Right lobe of liver (tissue), 4 donors: ENCODE measurements at regions not wholly inside any gene's neighbourhood (a gene's known extent, or its start where the extent isn't known, plus 50 kb on each side); places are given as distances from the start of the nearest gene placed in this dataset.

Source experiments
- CTCF ChIP-seq, 4 donors: fragments of 200-600 bp in 3 of 4; fragments of 450-650 bp in 1 of 4; IDR thresholded peaks; one replicate each; pipeline versions ENCODE4 v1.5.1 to v1.8.0; 2016 to 2022; ENCODE audit warnings: antibody characterized with exemption in 4 of 4, mild to moderate bottlenecking in 2 of 4
- POLR2A ChIP-seq: fragments of 450-650 bp; IDR thresholded peaks from one replicate; pipeline ENCODE4 v1.6.1; 2017; ENCODE audit warnings: antibody characterized with exemption, mild to moderate bottlenecking
- donor health status: DM: no; HTN: no; CAD: no.
- donor health status: DM: no; HTN: no; CAD: no.
- donor health status: DM: no; HTN: yes; CAD: no.

- TF ChIP-seq CTCF (IDR thresholded peaks at IDR 0.05), result no peak
- no peak for TF ChIP-seq POLR2A
Observed at GRCh38 chr6:11869672-11870340, 91.2 kb upstream of the ADTRP start.
